ENCODE measurements at regions not wholly inside any gene's neighbourhood (a gene's known extent, or its start where the extent isn't known, plus 50 kb on each side); places are given as distances from the start of the nearest gene placed in this dataset.

GRCh38 chr12:76256904-76257303 lies 91.3 kb downstream of the BBS10 start:
- TF ChIP-seq CTCF (IDR thresholded peaks at IDR 0.05) (no peak), POLR2A (IDR thresholded peaks at IDR 0.05) (no peak), POLR2AphosphoS5 (IDR thresholded peaks at IDR 0.05; ENCODE audit: insufficient read depth in 1 of 2, low read depth in 1 of 2) (no peak)

All from vagina (tissue), 2 donors.